ENCODE measurements at regions not wholly inside any gene's neighbourhood (a gene's known extent, or its start where the extent isn't known, plus 50 kb on each side); places are given as distances from the start of the nearest gene placed in this dataset.

DNA sequence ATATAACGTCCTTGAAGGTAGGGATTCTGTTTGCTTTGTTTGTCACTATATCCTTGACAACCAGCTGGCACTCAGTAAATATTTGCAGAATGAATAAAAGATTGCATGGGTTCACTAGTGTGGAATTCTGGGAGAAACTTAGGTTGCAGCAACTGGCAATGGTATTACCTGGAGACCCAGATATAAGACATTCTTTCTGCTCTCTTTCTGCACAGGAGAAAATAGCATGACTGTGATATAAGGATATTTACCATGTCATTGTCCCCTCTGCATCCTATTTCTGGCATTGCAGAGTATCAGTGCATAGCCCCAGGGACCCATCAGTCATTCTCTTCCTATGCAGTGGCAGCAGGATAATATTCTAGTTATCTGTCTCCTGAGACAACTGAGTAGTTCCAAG lies 308.9 kb upstream of the LRRC7 start:
- intact Hi-C loops (cut with micrococcal nuclease) = no loop called here
- Mint-ChIP-seq H3K36me3 (ENCODE audit: low read depth) (no peaks in the 10 kb centered on the region), H3K27ac (no peak overlapping the region), H3K27me3 (no peaks in the 10 kb centered on the region), H3K9me3 (no peaks in the 10 kb centered on the region), H3K4me1 (no peaks in the 10 kb centered on the region), H3K4me3 (no peak overlapping the region)
- ChIA-PET POLR2A (no interaction called here), CTCF (no interaction called here)
- ATAC-seq (ENCODE audit: low read depth) = no peak
- no peak for DNase-seq
- TF ChIP-seq, protein P1, sequence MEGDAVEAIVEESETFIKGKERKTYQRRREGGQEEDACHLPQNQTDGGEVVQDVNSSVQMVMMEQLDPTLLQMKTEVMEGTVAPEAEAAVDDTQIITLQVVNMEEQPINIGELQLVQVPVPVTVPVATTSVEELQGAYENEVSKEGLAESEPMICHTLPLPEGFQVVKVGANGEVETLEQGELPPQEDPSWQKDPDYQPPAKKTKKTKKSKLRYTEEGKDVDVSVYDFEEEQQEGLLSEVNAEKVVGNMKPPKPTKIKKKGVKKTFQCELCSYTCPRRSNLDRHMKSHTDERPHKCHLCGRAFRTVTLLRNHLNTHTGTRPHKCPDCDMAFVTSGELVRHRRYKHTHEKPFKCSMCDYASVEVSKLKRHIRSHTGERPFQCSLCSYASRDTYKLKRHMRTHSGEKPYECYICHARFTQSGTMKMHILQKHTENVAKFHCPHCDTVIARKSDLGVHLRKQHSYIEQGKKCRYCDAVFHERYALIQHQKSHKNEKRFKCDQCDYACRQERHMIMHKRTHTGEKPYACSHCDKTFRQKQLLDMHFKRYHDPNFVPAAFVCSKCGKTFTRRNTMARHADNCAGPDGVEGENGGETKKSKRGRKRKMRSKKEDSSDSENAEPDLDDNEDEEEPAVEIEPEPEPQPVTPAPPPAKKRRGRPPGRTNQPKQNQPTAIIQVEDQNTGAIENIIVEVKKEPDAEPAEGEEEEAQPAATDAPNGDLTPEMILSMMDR (IDR thresholded peaks at IDR 0.05) = no peak

DNA sequence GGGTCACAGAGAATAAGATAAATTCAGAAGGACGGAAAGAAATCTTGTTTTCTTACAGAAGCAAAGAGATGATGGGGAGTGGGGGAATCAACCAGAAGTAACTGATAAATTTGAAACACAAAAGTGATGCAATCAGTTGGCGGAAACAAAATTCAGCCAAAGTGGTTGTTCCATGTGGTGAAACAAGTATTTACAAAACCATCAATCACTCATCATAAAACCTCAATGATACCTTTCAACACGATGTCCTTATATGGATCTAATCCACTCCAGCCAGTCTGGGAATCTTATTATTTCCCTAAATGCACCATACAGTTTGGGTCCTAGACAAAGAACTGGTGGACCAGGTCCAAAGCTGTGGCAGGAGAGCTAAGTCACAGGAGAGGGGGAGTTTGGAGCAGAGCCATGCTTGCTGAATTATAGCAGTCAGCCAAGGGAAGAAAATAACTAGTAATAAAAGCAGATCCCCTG lies 303.8 kb upstream of the LRRC7 start:
- TF ChIP-seq, protein P1 (IDR thresholded peaks at IDR 0.05) = no peak
- H3K9me3 Mint-ChIP-seq = no peaks in the 10 kb centered on the region
- no peaks in the 10 kb centered on the region for H3K36me3 Mint-ChIP-seq (ENCODE audit: low read depth)
- intact Hi-C loops (cut with micrococcal nuclease) = no loop called here
- no peaks in the 10 kb centered on the region for H3K27me3 Mint-ChIP-seq
- ChIA-PET POLR2A (no interaction called here), CTCF (no interaction called here)
- H3K27ac Mint-ChIP-seq = no peak overlapping the region
- DNase-seq (no peak), ATAC-seq (ENCODE audit: low read depth) (no peak)
- no peaks in the 10 kb centered on the region for H3K4me1 Mint-ChIP-seq
- no peak overlapping the region for H3K4me3 Mint-ChIP-seq

DNA sequence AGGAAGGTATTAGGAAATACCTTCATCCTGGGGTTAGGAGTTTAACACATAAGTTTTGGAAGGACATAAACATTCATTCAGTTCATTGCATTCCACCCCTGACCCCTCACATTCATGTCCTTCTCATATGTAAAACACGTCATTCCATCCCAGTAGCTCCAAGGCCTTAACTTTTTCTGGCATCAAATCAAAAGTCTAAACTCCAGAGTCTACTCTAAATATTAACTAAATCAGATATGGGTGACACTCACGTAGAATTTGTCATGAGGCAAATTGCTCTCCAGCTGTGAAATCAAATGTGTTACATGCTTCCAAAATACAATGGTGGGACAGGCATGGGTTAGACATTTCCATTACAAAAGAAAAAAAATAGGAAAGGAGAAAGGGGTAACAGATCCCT lies 298.2 kb upstream of the LRRC7 start:
- ChIA-PET CTCF (no interaction called here), POLR2A (no interaction called here)
- TF ChIP-seq, protein P1 (IDR thresholded peaks at IDR 0.05) = no peak
- DNase-seq (no peak), ATAC-seq (ENCODE audit: low read depth) (no peak)
- Mint-ChIP-seq H3K9me3 (peaks cover 5% of the 10 kb centered on the region), H3K4me1 (no peaks in the 10 kb centered on the region), H3K4me3 (no peak overlapping the region), H3K27me3 (no peaks in the 10 kb centered on the region), H3K36me3 (ENCODE audit: low read depth) (no peaks in the 10 kb centered on the region), H3K27ac (no peak overlapping the region)
- intact Hi-C loops (cut with micrococcal nuclease) = no loop called here

DNA sequence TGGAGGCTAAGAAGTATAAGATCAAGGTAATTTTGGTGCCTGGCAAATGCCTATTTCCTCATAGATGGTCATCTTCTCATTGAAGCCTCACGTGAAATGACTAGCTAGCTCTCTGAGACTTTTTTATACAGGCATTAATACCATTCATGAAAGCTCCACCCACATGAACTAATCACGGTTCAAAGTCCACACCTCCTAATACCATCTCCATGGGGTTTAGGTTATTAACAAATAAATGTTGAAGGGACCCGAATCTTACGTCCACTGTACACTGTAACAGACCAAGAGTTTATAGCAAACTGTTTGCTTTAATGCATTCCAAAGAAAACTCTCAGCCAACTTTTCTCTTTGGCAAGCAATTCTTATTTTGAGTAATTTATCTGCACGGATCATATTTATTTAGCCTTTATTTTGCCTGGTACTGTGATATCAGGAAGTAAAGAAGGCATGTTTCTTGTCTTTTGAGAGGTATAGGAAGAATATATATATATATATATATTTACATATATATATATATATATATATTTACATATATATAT lies 296.1 kb upstream of the LRRC7 start:
- Mint-ChIP-seq H3K4me1 (no peaks in the 10 kb centered on the region), H3K36me3 (ENCODE audit: low read depth) (no peaks in the 10 kb centered on the region), H3K27me3 (no peaks in the 10 kb centered on the region), H3K9me3 (peaks cover 5% of the 10 kb centered on the region), H3K27ac (no peak overlapping the region), H3K4me3 (no peak overlapping the region)
- intact Hi-C loops (cut with micrococcal nuclease) = no loop called here
- TF ChIP-seq, protein P1 (IDR thresholded peaks at IDR 0.05) = no peak
- CTCF ChIA-PET = no interaction called here
- ATAC-seq (ENCODE audit: low read depth) (no peak), DNase-seq (no peak)
- POLR2A ChIA-PET = no interaction called here

DNA sequence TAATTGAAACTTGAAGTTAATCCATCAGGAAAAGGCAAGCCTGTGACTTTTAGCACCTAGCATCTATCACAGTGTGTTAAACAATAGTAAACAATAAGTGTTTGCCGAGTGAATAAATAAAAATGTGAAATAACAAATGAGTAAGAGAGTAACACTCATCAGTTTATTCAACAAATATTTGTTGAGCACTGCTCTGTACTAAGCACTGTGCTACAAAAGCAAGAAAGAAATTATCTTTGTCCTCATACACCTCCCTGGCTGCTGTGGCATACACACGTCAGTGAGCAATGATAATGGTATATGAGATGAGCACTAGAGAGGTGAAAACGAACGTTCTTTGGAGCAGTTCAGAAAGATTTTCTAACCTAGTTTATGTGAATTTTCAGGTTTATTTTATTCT lies 295.0 kb upstream of the LRRC7 start:
- ATAC-seq (ENCODE audit: low read depth) = no peak
- no peak overlapping the region for H3K27ac Mint-ChIP-seq
- no peaks in the 10 kb centered on the region for H3K27me3 Mint-ChIP-seq
- ChIA-PET CTCF (no interaction called here), POLR2A (no interaction called here)
- TF ChIP-seq, protein P1 (IDR thresholded peaks at IDR 0.05) = no peak
- H3K4me1 Mint-ChIP-seq = no peaks in the 10 kb centered on the region
- H3K4me3 Mint-ChIP-seq = no peak overlapping the region
- DNase-seq = no peak
- peaks cover 5% of the 10 kb centered on the region for H3K9me3 Mint-ChIP-seq
- intact Hi-C loops (cut with micrococcal nuclease) = no loop called here
- H3K36me3 Mint-ChIP-seq (ENCODE audit: low read depth) = no peaks in the 10 kb centered on the region

All from activated B cell treated with CpG ODN at 0.5 μM for 24 hours (primary cell).